Ovary (tissue), 7 donors: ENCODE measurements at regions not wholly inside any gene's neighbourhood (a gene's known extent, or its start where the extent isn't known, plus 50 kb on each side); places are given as distances from the start of the nearest gene placed in this dataset.

Source experiments
- DNase-seq, 5 donors: peaks; one replicate each; pipeline ENCODE4 v3.0.0-alpha.2; 2019 to 2020
- H3K27ac ChIP-seq, 2 donors: fragments of 200-600 bp; one replicate each; pipeline versions ENCODE4 v1.5.1 to v1.8.0; 2019 to 2022
- H3K27me3 ChIP-seq: fragments of 200-600 bp; one replicate; pipeline ENCODE4 v1.8.0; 2022
- H3K36me3 ChIP-seq: fragments of 200-600 bp; sonication (generic); one replicate; pipeline ENCODE4 v1.5.1; 2019
- H3K4me1 ChIP-seq: one replicate; pipeline ENCODE4 v1.8.1; 2013; ENCODE audit warnings: mild to moderate bottlenecking, moderate library complexity; ENCODE audit not compliant: insufficient read depth
- H3K4me3 ChIP-seq: fragments of 200-600 bp; sonication (generic); one replicate; pipeline ENCODE4 v1.5.1; 2017
- H3K9me3 ChIP-seq, 2 donors: fragments of 200-600 bp in 1 of 2; sonication (generic) in 1 of 2; one replicate each; pipeline versions ENCODE4 v1.5.1 to v1.8.1; 2013 to 2019; ENCODE audit warnings: mild to moderate bottlenecking in 1 of 2, moderate library complexity in 1 of 2
- EP300 ChIP-seq: sonication (generic); formaldehyde crosslinking; IDR thresholded peaks from one replicate; pipeline ENCODE4 v1.6.1; 2017; ENCODE audit warnings: antibody characterized with exemption
- POLR2A ChIP-seq: fragments of 450-650 bp; IDR thresholded peaks from one replicate; pipeline ENCODE4 v1.6.1; 2017; ENCODE audit warnings: antibody characterized with exemption, mild to moderate bottlenecking, moderate library complexity
- WGBS, 3 donors: extraction: QIAGEN DNeasy Blood & Tissue Kit in 1 of 3; methylation state at CpG; one replicate each; pipeline versions ENCODE4 v1.1.5 to v1.1.7; 2013 to 2017; 5-methylcytosine and 5-hydroxymethylcytosine counted together
- intact Hi-C, 4 donors: fragments of 100-400 bp; cut with DNase I; formaldehyde crosslinking; loops; one replicate each; pipeline versions ENCODE4 v1.11.0 to v1.15.1; 2022 to 2023
- TF ChIP-seq, protein P1 (sequence below), 3 donors: fragments of 450-650 bp in 2 of 3; fragments of 200-600 bp in 1 of 3; IDR thresholded peaks; one replicate each; pipeline versions ENCODE4 v1.5.1 to v1.8.0; 2016 to 2022; ENCODE audit warnings: antibody characterized with exemption in 3 of 3, mild to moderate bottlenecking in 1 of 3
- donor health status: DM: no; HTN: no; CAD: no; lungs with moderate emphysema.
- donor health status: DM: no; HTN: no; CAD: no.
- donor health status: Bipolar disorder and iron deficiency.
- donor health status: DM: no; HTN: no; CAD: no.
- donor health status: DM: yes; HTN: yes; CAD: no.

DNA sequence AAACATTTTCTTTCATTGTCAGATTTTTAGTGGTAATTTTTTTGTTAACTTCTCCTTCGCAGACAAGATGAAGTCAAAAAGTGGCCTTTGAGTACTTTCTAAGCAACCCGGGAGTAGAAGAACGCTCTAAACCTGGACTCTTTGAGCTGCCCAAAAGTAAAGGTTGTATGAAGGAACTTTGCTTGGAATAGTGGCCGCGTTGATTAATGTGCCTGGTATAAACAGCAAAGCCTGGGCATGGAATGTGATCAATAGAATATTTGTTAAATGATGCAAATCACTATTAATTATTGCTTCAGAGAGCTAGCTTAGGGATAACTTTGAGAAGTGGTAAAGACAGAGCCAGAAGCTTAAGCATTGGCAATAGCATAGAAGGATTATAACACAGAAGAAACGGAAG is 475.1 kb upstream of the ANKRD30A start:
- H3K27ac ChIP-seq: no peak overlapping the region
- no peaks in the 10 kb centered on the region for H3K4me1 ChIP-seq
- intact Hi-C loops: no loop called here
- TF ChIP-seq EP300 (no peak), POLR2A (no peak)
- TF ChIP-seq, protein P1, sequence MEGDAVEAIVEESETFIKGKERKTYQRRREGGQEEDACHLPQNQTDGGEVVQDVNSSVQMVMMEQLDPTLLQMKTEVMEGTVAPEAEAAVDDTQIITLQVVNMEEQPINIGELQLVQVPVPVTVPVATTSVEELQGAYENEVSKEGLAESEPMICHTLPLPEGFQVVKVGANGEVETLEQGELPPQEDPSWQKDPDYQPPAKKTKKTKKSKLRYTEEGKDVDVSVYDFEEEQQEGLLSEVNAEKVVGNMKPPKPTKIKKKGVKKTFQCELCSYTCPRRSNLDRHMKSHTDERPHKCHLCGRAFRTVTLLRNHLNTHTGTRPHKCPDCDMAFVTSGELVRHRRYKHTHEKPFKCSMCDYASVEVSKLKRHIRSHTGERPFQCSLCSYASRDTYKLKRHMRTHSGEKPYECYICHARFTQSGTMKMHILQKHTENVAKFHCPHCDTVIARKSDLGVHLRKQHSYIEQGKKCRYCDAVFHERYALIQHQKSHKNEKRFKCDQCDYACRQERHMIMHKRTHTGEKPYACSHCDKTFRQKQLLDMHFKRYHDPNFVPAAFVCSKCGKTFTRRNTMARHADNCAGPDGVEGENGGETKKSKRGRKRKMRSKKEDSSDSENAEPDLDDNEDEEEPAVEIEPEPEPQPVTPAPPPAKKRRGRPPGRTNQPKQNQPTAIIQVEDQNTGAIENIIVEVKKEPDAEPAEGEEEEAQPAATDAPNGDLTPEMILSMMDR (IDR thresholded peaks at IDR 0.05): no peak
- H3K4me3 ChIP-seq: no peak overlapping the region
- no peaks in the 10 kb centered on the region for H3K36me3 ChIP-seq
- no peaks in the 10 kb centered on the region for H3K27me3 ChIP-seq
- H3K9me3 ChIP-seq: no peaks in the 10 kb centered on the region
- WGBS, 3 donors: 85 to 91% (median 91%) methylated on average over 6 of the region's 6 CpGs
- DNase-seq: no peak

DNA sequence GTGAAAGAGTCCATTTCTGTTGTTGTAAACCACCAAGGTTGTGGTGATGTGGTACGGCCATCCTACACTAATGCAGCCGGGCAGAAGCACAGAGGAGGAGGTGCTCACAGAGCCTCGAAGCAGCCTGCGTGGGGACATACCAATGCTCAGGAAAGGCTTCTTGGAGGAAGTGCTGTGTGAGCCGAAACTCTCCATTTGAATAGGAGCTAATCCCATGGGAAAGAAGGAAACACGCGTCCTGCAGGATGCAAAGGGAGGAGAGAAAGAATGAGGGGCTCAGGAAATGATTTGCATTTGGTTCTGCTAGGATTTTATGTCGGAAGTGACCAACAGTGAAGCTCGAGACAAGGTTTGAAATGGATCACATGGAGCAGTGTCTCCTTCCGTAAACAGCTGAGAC is 477.9 kb upstream of the ANKRD30A start:
- TF ChIP-seq, protein P1 (IDR thresholded peaks at IDR 0.05): no peak
- TF ChIP-seq EP300: no peak
- TF ChIP-seq POLR2A: no peak
- Histone ChIP-seq H3K27ac (no peak overlapping the region), H3K27me3 (no peaks in the 10 kb centered on the region), H3K9me3 (no peaks in the 10 kb centered on the region), H3K4me1 (no peaks in the 10 kb centered on the region), H3K36me3 (no peaks in the 10 kb centered on the region), H3K4me3 (no peak overlapping the region)
- intact Hi-C loops: no loop called here
- WGBS, 3 donors: 85 to 88% (median 85%) methylated on average over 10 of the region's 10 CpGs
- no peak for DNase-seq

DNA sequence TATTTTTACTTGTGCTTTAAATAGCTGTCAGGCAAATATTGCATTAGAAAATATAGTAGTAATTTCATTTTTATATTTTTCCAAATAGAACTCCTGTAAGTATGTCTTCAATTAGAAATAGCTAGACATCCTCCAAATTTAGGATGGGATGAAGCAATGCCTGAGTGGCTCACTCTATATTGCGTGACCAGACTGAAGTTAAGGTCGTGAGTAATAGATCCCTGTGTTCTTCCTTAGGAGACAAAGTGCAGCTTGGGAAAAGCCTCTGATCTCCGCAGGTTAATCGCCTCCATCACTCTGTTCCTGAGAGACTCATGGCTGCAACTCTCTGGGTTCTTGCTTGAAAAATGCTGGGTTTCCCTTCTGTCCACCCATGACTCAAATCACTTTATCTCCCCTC is 484.8 kb upstream of the ANKRD30A start:
- no peak for DNase-seq
- intact Hi-C loops: no loop called here

DNA sequence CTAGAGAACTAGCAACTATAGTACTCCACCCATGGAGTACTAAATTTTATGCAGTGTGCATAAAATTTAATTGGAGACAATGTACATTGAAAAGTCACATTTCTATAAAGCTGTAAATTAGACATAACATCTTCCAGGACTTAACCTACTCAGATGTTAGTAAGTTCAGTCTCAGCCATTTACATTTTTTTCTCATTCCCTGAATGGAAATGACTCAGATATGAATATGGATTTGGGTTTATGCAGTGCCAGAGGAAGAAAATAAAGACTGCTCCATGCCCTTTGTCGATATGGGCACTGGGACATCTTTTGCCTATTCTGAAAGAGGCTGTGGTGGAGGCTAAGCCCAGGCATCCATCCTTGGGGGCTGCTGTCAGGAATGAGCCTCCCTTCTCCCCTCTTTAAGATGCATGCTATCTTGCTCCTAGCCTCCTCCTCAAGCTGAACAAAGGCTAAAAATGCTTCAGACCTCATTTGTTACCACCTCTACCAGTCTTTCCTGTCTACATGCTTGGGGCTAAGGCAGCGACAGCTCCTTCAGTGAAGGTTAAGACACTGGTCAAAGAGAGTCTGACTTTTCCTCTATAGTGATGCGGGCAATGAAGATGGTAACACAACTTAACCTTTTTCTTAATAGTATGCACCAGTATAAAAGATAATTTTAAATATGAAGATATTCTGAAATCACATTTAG is 486.8 kb upstream of the ANKRD30A start:
- Histone ChIP-seq H3K27me3 (no peaks in the 10 kb centered on the region), H3K27ac (no peak overlapping the region), H3K36me3 (no peaks in the 10 kb centered on the region), H3K9me3 (no peaks in the 10 kb centered on the region), H3K4me1 (no peaks in the 10 kb centered on the region), H3K4me3 (no peak overlapping the region)
- WGBS, 3 donors: 92 to 95% (median 93%) methylated on average over 3 of the region's 3 CpGs
- no peak for DNase-seq
- TF ChIP-seq POLR2A: no peak
- TF ChIP-seq EP300: no peak
- TF ChIP-seq, protein P1 (IDR thresholded peaks at IDR 0.05): no peak
- intact Hi-C loops: no loop called here

More for the DNA sequence above, 484.8 kb upstream of the ANKRD30A start:
- H3K36me3 ChIP-seq: no peaks in the 10 kb centered on the region
- TF ChIP-seq, protein P1 (IDR thresholded peaks at IDR 0.05): no peak
- TF ChIP-seq EP300 (no peak), POLR2A (no peak)
- H3K27ac ChIP-seq: no peak overlapping the region
- WGBS, 3 donors: 90 to 93% (median 93%) methylated on average over 4 of the region's 4 CpGs
- H3K4me3 ChIP-seq: no peak overlapping the region
- H3K27me3 ChIP-seq: no peaks in the 10 kb centered on the region
- H3K9me3 ChIP-seq: no peaks in the 10 kb centered on the region
- H3K4me1 ChIP-seq: no peaks in the 10 kb centered on the region
